ENCODE measurements at regions not wholly inside any gene's neighbourhood (a gene's known extent, or its start where the extent isn't known, plus 50 kb on each side); places are given as distances from the start of the nearest gene placed in this dataset.

DNA sequence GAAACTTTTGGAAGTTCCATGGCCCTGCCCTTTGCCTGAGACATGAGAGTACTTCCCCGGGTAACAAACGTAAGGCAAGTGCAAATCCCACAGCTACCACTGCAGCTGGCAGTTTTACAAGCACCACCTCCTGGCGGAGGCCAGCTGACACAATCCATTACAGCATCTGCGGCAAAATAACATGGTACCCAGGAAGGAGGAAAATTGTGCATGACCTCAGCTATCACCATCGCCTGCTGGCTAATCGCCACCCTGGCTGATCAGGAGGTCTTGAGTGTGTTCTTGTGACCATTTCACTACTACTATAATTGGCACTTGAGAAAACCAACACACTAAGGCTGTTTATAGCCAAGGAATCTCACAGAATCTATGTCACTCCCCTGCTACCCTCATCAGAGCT, 71.7 kb upstream of the SERPINE2 start:
- no peak for TF ChIP-seq POLR2A (IDR thresholded peaks at IDR 0.05)
- TF ChIP-seq, protein P1, sequence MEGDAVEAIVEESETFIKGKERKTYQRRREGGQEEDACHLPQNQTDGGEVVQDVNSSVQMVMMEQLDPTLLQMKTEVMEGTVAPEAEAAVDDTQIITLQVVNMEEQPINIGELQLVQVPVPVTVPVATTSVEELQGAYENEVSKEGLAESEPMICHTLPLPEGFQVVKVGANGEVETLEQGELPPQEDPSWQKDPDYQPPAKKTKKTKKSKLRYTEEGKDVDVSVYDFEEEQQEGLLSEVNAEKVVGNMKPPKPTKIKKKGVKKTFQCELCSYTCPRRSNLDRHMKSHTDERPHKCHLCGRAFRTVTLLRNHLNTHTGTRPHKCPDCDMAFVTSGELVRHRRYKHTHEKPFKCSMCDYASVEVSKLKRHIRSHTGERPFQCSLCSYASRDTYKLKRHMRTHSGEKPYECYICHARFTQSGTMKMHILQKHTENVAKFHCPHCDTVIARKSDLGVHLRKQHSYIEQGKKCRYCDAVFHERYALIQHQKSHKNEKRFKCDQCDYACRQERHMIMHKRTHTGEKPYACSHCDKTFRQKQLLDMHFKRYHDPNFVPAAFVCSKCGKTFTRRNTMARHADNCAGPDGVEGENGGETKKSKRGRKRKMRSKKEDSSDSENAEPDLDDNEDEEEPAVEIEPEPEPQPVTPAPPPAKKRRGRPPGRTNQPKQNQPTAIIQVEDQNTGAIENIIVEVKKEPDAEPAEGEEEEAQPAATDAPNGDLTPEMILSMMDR (IDR thresholded peaks at IDR 0.05): no peak

Measured in right lobe of liver (tissue), 4 donors.